Stimulated activated CD8-positive, alpha-beta memory T cell treated with anti-CD3 and anti-CD28 coated beads, Interleukin-12 subunit alpha, Interleukin-12 subunit beta, amount 100 ng/mL, for 24 hours (primary cell): ENCODE measurements at regions not wholly inside any gene's neighbourhood (a gene's known extent, or its start where the extent isn't known, plus 50 kb on each side); places are given as distances from the start of the nearest gene placed in this dataset.
"Not testable (repeated sequence)": the region's sequence is repeated elsewhere in the genome, so short reads cannot be mapped to it uniquely, and the experiment has no call there.

ENCODE experiments used
- DNase-seq: peaks from one replicate; pipeline ENCODE4 v3.0.0-alpha.2; 2020; ENCODE audit errors: extremely low read depth

- no peak for DNase-seq
Observed at GRCh38 chr20:53695797-53696527, 102.3 kb upstream of the ZNF217 start.

DNA sequence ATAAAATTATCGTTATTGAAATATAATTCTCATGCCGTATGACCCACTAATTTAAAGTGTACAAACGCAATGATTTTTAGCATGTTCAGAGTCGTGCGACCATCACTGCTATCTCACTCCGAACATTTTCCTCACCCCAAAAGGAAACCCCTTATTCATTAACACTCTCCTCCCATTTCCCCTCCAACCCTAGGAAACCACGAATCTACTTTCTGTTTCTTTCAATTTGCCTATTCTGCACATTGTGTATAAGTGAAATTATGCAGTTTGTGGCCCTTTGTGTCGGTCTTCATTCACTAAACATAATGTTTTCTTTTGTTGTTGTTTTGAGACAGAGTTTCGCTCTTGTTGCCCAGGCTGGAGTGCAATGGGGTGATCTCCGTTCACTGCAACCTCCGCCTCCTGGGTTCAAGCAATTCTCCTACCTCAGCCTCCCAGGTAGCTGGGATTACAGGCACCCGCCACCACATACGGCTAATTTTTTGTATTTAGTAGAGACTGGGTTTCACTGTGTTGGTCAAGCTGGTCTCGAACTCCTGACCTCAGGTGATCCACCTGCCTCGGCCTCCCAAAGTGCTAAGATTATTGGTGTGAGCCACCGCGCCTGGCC, 99.7 kb upstream of the ZNF217 start:
- DNase-seq = no peak

DNA sequence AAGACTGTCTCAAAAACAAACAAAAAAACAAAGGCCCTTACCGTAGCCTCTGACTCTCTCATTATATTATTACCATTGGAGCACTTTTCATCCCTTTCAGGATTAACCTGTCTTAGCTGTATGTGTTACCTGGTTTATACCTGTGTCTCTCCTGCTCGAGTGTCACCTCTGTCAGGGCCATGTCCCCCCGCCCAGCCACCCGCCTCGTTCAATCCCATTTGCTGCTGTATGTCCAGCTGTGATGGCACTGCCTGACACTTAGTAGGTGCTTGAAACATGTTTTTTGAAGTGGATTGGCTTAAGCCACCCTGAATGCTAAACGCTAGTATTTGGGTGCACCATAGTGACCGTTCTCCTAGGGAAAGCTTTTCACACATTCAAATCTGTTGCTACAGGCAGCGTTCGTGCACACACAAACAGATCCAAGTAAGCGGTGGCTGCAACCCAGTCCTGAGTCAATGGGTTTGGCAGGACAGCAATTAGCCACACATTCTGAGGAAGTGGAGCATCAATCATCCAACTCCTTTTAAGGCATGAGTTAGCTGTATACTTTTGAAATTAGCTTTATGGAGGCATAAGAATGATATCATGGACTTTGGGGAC, 98.9 kb upstream of the ZNF217 start:
- DNase-seq = no peak

GRCh38 chr20:53691811-53692192, 98.2 kb upstream of the ZNF217 start:
- no peak for DNase-seq

DNA sequence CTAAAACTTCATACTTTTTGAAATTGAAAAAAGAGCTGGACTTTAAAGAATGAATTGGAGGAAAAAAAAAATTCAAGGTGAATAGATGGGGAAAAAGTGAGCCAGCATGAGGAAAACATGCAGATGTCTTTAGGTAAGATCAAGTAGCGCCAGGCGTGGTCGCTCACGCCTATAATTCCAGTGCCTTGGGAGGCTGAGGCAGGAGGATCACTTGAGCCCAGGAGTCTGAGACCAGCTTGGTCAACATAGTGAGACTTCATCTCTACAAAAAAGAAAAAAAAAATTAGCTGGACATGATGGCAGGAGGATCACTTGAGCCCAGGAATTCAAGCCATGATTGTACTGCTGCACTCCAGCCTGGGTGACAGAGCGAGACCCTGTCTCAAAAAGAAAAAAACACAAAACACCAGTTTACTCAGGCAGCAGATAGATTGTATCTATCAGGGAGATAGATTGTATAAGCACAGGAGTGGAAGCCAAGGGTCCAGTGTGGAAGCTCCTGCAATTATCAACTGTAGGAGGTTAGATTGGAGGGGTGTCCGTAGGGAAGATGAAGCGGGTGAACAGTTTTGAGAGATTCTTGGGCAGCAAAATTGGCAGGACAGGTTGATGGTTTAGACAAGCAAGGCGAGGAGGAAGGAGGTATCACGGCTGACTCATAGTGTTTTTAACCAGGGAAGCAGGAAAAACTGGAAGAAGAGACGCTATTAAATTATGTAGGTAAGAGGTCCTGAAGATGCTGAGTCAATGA, 97.6 kb upstream of the ZNF217 start:
- no peak for DNase-seq

DNA sequence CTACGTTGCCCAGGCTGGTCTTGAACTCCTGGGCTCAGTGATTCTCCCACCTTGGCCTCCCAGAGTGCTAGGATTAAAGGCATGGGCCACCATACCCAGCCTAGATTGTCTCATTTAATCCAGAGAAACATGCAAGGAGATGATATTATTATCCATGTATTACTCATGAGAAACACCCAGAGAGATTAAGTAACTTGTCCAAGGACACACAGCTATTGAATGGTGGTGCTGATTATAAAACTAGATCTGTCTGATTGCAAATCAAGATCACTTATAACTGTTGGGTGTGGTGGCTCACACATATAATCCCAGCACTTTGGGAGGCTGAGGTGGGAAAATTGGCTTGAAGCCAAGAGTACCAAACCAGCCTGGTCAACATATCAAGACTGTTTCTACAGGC, 94.4 kb upstream of the ZNF217 start:
- DNase-seq = no peak

GRCh38 chr20:53685070-53685595, 91.5 kb upstream of the ZNF217 start:
- no peak for DNase-seq

DNA sequence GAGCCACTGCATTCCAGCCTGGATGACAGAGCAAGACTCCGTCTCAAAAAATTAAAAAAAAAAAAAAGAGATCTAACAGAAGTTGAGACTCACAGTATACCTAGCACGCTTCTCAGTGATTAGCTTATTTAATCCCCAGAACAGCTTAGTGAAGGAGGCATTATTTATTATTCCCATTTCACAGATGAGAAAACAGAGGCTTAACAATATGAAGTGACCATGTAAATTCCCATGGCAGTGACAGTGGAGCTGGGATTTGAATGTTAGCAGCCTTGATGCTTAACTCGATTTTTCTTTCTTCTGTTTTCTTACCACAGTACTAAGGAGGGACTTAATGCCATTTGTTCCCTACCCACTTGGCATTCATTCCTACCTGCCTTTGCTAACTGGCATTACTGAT, 89.9 kb upstream of the ZNF217 start:
- no peak for DNase-seq

DNA sequence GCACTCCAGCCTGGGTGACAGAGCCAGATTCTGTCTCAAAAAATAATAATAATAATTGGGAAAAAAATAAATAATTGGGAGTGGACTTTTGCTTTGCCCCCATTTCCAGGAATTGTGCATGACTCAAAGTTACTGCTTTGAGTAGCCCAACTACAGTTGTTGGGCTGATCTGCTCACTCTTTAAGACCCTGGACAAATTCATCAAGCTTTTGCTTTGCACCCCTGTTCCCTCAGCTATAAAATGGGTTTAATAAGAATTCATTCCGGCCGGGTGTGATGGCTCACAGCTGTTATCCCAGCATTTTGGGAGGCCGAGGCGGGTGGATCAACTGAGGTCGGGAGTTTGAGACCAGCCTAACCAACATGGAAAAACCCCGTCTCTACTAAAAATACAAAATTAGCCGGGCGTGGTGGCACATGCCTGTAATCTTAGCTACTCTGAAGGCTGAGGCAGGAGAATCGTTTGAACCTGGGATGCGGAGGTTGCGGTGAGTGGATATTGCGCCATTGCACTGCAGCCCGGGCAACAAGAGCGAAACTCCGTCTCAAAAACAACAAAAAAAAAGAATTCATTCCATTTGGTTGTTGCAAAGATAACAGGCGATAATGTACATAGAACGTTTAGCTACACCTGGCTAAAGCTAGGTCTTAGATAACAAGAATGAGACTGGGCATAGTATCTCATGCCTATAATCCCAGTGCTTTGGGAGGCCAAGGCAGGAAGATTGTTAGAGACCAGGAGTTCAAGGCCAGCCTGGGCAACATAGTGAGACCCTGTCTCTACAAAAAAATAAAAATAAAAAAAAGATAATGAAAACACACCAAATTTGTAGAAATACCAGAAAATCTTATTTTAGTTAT, 87.9 kb upstream of the ZNF217 start:
- no peak for DNase-seq

DNA sequence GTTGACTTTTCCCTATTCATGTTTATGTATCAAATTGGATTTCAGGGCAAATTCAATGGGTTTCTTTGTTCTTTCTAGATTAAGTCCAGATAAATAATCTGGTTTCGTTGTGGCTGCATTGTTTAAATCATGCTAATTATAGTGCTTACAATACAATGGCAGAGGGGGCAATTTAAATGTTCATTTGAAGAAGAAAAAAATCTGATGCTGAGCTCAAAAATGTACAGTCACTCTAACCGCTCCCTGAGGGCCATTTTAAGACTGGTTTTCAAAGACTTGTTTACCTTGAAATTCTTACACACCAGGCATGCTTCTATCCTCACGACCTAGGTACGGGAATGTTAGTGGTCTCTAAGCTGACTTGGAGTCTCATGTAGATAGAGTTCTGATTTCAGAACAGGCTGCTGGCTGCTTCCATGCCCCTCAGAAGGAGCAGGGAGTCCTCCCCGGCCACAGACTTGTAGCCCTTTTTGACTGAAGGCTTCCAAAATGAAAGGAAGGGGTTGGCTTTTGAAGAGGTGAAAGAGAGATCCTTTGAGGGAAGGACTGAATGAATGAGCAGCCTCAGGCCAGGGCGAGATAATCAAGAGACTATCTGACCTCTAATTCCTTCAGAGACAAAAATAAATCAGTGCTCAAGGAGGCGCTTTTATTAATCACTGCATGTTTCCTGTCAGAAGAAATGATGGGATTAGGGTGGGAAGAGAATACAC, 86.1 kb upstream of the ZNF217 start:
- DNase-seq = no peak

GRCh38 chr20:53678990-53679596, 85.5 kb upstream of the ZNF217 start:
- DNase-seq = no peak

- DNase-seq = no peak
Observed at GRCh38 chr20:53678315-53678989, 84.8 kb upstream of the ZNF217 start.

- DNase-seq = no peak
Observed at GRCh38 chr20:53677447-53678314, 84.0 kb upstream of the ZNF217 start.

GRCh38 chr20:53676987-53677386, 83.3 kb upstream of the ZNF217 start:
- DNase-seq = no peak

DNA sequence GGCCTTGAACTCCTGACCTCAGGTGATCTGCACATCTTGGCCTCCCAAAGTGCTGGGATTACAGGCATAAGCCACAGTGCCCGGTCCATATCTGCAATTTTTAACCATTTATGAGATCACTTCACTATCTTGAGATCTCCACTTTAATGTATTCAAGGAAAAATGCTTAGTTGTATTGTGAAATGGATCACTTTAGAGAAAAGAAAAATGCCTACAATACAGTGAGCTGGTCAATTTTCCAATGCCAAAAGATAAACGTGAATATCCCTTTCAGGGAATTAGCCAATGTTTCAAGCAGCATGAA, 82.8 kb upstream of the ZNF217 start:
- DNase-seq = no peak

GRCh38 chr20:53672484-53673129, 79.0 kb upstream of the ZNF217 start:
- no peak for DNase-seq

- DNase-seq = no peak
Observed at GRCh38 chr20:53671370-53671769, 77.7 kb upstream of the ZNF217 start.

- not testable (repeated sequence) for DNase-seq
Observed at GRCh38 chr20:53669517-53670313, 76.1 kb upstream of the ZNF217 start.
